Adrenal gland (tissue), 5 donors: ENCODE measurements at regions not wholly inside any gene's neighbourhood (a gene's known extent, or its start where the extent isn't known, plus 50 kb on each side); places are given as distances from the start of the nearest gene placed in this dataset.

Experiments used
- POLR2A ChIP-seq, 2 donors: fragments of 450-650 bp; IDR thresholded peaks; one replicate each; pipeline ENCODE4 v1.6.1; 2017; ENCODE audit warnings: antibody characterized with exemption in 2 of 2, mild to moderate bottlenecking in 2 of 2, moderate library complexity in 1 of 2
- TF ChIP-seq, protein P1 (sequence below), 6 experiments: fragments of 450-650 bp in 4 of 6; fragments of 200-600 bp in 2 of 6; sonication (generic) in 1 of 6; IDR thresholded peaks; 1 replicate in 5 of 6; 2 replicates in 1 of 6; pipeline versions ENCODE4 v1.5.1 to v1.8.0; 2016 to 2021; ENCODE audit warnings: antibody characterized with exemption in 6 of 6, mild to moderate bottlenecking in 2 of 6, moderate library complexity in 1 of 6
- donor health status: DM: no; HTN: no; CAD: no.

DNA sequence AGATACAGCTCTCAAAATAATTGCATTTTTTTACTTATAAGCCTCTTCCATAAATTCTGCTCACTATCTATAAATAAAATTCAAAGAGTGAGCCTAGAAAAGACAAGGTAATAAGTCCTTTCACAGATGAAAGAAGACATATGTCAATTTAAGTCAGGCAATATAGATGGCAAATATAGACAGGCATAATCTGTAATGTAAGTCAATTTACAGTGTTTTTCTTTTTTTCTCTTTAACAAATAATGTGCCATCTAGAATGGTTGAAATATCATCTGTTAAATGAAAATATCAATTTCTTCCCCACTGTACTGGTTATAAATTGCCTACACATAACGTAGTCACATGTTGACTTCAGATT is 1409.2 kb upstream of the GOT2 start:
- TF ChIP-seq, protein P1, sequence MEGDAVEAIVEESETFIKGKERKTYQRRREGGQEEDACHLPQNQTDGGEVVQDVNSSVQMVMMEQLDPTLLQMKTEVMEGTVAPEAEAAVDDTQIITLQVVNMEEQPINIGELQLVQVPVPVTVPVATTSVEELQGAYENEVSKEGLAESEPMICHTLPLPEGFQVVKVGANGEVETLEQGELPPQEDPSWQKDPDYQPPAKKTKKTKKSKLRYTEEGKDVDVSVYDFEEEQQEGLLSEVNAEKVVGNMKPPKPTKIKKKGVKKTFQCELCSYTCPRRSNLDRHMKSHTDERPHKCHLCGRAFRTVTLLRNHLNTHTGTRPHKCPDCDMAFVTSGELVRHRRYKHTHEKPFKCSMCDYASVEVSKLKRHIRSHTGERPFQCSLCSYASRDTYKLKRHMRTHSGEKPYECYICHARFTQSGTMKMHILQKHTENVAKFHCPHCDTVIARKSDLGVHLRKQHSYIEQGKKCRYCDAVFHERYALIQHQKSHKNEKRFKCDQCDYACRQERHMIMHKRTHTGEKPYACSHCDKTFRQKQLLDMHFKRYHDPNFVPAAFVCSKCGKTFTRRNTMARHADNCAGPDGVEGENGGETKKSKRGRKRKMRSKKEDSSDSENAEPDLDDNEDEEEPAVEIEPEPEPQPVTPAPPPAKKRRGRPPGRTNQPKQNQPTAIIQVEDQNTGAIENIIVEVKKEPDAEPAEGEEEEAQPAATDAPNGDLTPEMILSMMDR (IDR thresholded peaks at IDR 0.05): no peak
- no peak for TF ChIP-seq POLR2A (IDR thresholded peaks at IDR 0.05)
